ENCODE measurements at regions not wholly inside any gene's neighbourhood (a gene's known extent, or its start where the extent isn't known, plus 50 kb on each side); places are given as distances from the start of the nearest gene placed in this dataset.

DNA sequence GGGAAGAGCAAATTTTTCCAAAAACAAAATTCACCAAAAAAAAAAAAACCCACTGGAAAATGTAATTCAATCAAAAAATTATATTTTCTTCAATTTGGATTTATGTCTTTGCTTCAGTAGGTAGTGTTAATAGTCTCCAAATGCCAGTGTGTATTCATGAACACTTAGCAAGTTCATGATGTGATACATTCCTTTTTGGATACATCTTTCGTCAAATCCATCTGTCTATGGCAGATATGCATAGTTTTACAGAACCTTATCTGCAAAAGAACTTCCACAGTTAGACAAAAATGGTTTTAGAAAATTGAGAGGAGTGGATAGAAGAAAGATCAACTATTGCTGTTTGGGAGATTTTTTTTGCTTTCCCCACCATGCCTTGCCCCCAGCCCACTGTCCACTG lies 214.6 kb downstream of the DEPDC1B start:
- TF ChIP-seq, protein P1, sequence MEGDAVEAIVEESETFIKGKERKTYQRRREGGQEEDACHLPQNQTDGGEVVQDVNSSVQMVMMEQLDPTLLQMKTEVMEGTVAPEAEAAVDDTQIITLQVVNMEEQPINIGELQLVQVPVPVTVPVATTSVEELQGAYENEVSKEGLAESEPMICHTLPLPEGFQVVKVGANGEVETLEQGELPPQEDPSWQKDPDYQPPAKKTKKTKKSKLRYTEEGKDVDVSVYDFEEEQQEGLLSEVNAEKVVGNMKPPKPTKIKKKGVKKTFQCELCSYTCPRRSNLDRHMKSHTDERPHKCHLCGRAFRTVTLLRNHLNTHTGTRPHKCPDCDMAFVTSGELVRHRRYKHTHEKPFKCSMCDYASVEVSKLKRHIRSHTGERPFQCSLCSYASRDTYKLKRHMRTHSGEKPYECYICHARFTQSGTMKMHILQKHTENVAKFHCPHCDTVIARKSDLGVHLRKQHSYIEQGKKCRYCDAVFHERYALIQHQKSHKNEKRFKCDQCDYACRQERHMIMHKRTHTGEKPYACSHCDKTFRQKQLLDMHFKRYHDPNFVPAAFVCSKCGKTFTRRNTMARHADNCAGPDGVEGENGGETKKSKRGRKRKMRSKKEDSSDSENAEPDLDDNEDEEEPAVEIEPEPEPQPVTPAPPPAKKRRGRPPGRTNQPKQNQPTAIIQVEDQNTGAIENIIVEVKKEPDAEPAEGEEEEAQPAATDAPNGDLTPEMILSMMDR (IDR thresholded peaks at IDR 0.05): no peak
- TF ChIP-seq POLR2A (IDR thresholded peaks at IDR 0.05): no peak
